Left ventricle myocardium inferior (tissue), 1 donor: ENCODE measurements at regions not wholly inside any gene's neighbourhood (a gene's known extent, or its start where the extent isn't known, plus 50 kb on each side); places are given as distances from the start of the nearest gene placed in this dataset.

ENCODE experiments used
- DNase-seq: peaks from one replicate; pipeline ENCODE4 v3.0.0-alpha.2; 2020
- H3K27ac ChIP-seq: fragments of 200-600 bp; replicated peaks from 2 replicates; pipeline ENCODE4 v1.8.0; 2021
- H3K27me3 ChIP-seq: fragments of 200-600 bp; 2 replicates; pipeline ENCODE4 v1.8.0; 2021; ENCODE audit warnings: low read depth
- H3K36me3 ChIP-seq: fragments of 200-600 bp; 2 replicates; pipeline ENCODE4 v1.8.0; 2021
- H3K4me1 ChIP-seq: fragments of 200-600 bp; 2 replicates; pipeline ENCODE4 v1.8.0; 2021
- H3K4me3 ChIP-seq: fragments of 200-600 bp; 2 replicates; pipeline ENCODE4 v1.8.0; 2021; ENCODE audit warnings: mild to moderate bottlenecking, moderate library complexity
- H3K9me3 ChIP-seq: fragments of 200-600 bp; replicated peaks from 2 replicates; pipeline ENCODE4 v1.8.0; 2021
- CTCF ChIP-seq: fragments of 200-600 bp; IDR thresholded peaks from 2 replicates; pipeline ENCODE4 v1.8.0; 2021; ENCODE audit warnings: antibody characterized with exemption, mild to moderate bottlenecking, borderline replicate concordance
- intact Hi-C: fragments of 100-400 bp; cut with micrococcal nuclease; formaldehyde crosslinking; loops from one replicate; pipeline ENCODE4 v1.11.0; 2022
- donor health status: DM: no; HTN: yes; CAD: no; lungs with severe emphysema.

DNA sequence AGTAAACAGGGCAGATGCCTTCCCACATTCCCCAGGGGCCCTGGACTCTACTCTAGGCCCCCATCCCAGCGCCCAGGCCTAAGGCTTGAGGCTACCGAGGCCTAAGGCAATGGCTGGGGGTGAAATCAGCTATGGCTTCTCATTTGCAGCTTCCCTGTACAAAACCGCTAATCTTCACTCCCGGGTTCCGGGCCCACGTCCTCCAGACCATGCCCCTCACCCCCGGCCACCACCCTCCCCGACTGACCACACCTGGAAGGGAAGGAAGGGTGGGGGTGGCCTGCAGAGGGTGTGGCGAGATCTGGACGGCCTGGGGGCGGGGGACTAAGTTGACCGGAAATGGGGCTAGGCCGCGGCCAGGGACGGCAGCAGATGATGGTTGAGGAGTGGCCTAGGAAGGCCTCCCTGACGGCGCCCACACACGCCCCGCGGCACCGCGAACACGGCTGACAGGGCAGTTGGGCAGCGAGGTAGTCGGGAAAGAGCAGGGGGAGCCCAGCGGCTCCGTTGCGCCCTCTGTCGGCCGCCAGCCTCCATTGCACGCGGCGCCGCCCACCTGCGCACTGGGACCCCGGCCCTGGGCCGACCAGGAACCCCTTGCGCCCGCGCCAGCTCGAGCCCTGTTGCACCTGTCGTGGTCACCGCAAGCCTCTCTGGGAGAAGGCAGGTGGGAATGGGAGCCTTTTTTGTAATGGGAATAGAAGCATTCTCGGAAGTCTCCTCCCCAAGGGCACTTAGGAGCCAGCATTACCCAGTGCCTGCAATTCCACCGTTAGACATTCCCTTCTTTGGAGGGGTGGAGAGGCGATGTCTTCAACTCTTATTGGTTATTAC is 95.9 kb upstream of the CALM2 start:
- H3K36me3 ChIP-seq = no peaks in the 10 kb centered on the region
- H3K4me1 ChIP-seq = peaks cover 63% of the 10 kb centered on the region
- TF ChIP-seq CTCF = peak; percentile 99
- no peaks in the 10 kb centered on the region for H3K9me3 ChIP-seq
- intact Hi-C loops = no loop called here
- H3K27me3 ChIP-seq = no peaks in the 10 kb centered on the region
- H3K27ac ChIP-seq = peak overlapping the region; percentile 81
- DNase-seq = peak; percentile 71
- peak overlapping the region; percentile 60 for H3K4me3 ChIP-seq

GRCh38 chr2:47271054-47272000 is 95.0 kb upstream of the CALM2 start:
- no peak for DNase-seq
- H3K36me3 ChIP-seq = no peaks in the 10 kb centered on the region
- no peaks in the 10 kb centered on the region for H3K9me3 ChIP-seq
- TF ChIP-seq CTCF = no peak
- intact Hi-C loops = no loop called here
- H3K4me3 ChIP-seq = no peak overlapping the region
- H3K4me1 ChIP-seq = peaks cover 63% of the 10 kb centered on the region
- no peaks in the 10 kb centered on the region for H3K27me3 ChIP-seq
- H3K27ac ChIP-seq = peak overlapping the region; percentile 81

DNA sequence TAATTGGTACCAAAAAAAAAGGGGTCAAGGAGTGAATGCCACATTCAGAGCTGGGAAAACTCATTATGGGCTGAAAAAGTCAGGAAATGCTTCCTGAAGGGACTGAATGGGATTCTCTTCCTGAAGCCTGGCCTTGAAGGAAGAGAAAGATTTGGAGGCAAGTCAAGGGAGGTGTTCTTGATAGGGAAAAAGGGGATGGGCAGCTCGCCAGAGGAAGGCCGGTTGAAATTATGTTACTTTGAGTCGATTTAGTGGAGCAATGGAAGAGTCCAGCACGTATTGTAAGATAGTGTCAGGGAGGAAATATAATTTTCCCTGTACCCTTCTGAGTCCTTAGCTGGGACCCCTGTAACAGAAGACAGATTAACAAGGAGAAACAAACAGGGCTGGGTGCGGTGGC is 94.1 kb upstream of the CALM2 start:
- Histone ChIP-seq H3K27ac (peak overlapping the region; percentile 81), H3K4me3 (no peak overlapping the region), H3K36me3 (no peaks in the 10 kb centered on the region), H3K9me3 (no peaks in the 10 kb centered on the region), H3K4me1 (peaks cover 61% of the 10 kb centered on the region), H3K27me3 (no peaks in the 10 kb centered on the region)
- DNase-seq = no peak
- intact Hi-C loops = no loop called here
- no peak for TF ChIP-seq CTCF

GRCh38 chr2:47269316-47270232 is 93.3 kb upstream of the CALM2 start:
- intact Hi-C loops = no loop called here

More at GRCh38 chr2:47269316-47270232, 93.3 kb upstream of the CALM2 start:
- Histone ChIP-seq H3K27ac (peak overlapping the region; percentile 81), H3K4me3 (no peak overlapping the region), H3K9me3 (no peaks in the 10 kb centered on the region), H3K4me1 (peaks cover 53% of the 10 kb centered on the region), H3K36me3 (no peaks in the 10 kb centered on the region), H3K27me3 (no peaks in the 10 kb centered on the region)
- peak; percentile 22 for DNase-seq
- TF ChIP-seq CTCF = no peak
